Pancreas (tissue), 10 donors: ENCODE measurements at regions not wholly inside any gene's neighbourhood (a gene's known extent, or its start where the extent isn't known, plus 50 kb on each side); places are given as distances from the start of the nearest gene placed in this dataset.
"Not testable (repeated sequence)": the region's sequence is repeated elsewhere in the genome, so short reads cannot be mapped to it uniquely, and the experiment has no call there.

Experiments
- ATAC-seq, 4 donors: fragments of 200-7000 bp; cut with Tn5 transposase; one replicate each; pipeline versions ENCODE4 v1.8.0 to v1.9.1; 2020; ENCODE audit warnings: mild to moderate bottlenecking in 4 of 4, moderate library complexity in 4 of 4
- DNase-seq, 6 donors: peaks; one replicate each; pipeline ENCODE4 v3.0.0-alpha.2; 2020
- FAIRE-seq: peaks from 2 replicates; lab custom pipeline; 2012; peaks lifted over from hg19 to GRCh38; lab: Jason Lieb, UNC
- H3K27ac ChIP-seq, 4 donors: fragments of 200-600 bp; sonication (generic); 1 replicate in 3 of 4; 2 replicates in 1 of 4; pipeline versions ENCODE4 v1.5.0 to v1.8.0; 2020
- H3K27me3 ChIP-seq, 4 donors: fragments of 200-600 bp; one replicate each; pipeline ENCODE4 v1.8.0; 2021
- H3K36me3 ChIP-seq, 3 donors: fragments of 200-600 bp; sonication (generic) in 1 of 3; one replicate each; pipeline versions ENCODE4 v1.5.0 to v1.8.0; 2020 to 2021
- H3K4me1 ChIP-seq, 3 donors: fragments of 200-600 bp; one replicate each; pipeline ENCODE4 v1.8.0; 2021
- H3K4me3 ChIP-seq, 4 donors: fragments of 200-600 bp; sonication (generic) in 2 of 4; one replicate each; pipeline versions ENCODE4 v1.5.0 to v1.8.0; 2020 to 2021
- H3K9me3 ChIP-seq, 4 donors: fragments of 200-600 bp; one replicate each; pipeline ENCODE4 v1.8.0; 2021
- CTCF ChIP-seq, 4 donors: fragments of 200-600 bp; sonication (generic) in 3 of 4; IDR thresholded peaks; one replicate each; pipeline versions ENCODE4 v1.5.0 to v1.8.0; 2021; ENCODE audit warnings: antibody characterized with exemption in 4 of 4
- whole genome bisulfite sequencing, 2 donors: extraction: QIAGEN DNeasy Blood & Tissue Kit; methylation state at CpG; one replicate each; pipeline ENCODE4 v1.1.7; 2013; 5-methylcytosine and 5-hydroxymethylcytosine counted together
- intact Hi-C, 3 donors: fragments of 100-400 bp; cut with DNase I; formaldehyde crosslinking; loops; one replicate each; pipeline versions ENCODE4 v1.11.1 to v1.14.2; 2022
- donor health status: healthy with polysubstance abuse.
- donor health status: DM: no; HTN: no; CAD: no; lungs with moderate emphysema.
- donor health status: DM: no; HTN: no; CAD: no.
- donor health status: control.
- donor health status: control.
- donor health status: Bipolar disorder and iron deficiency.
- donor health status: DM: yes; HTN: yes; CAD: no.
- donor health status: DM: no; HTN: no; CAD: no.
- donor health status: DM: no; HTN: no; CAD: no.
- donor health status: DM: yes; HTN: yes; CAD: no.

- Histone ChIP-seq H3K9me3 (no peaks in the 10 kb centered on the region), H3K27me3 (no peaks in the 10 kb centered on the region), H3K36me3 (no peaks in the 10 kb centered on the region), H3K27ac (no peak overlapping the region), H3K4me1 (no peaks in the 10 kb centered on the region), H3K4me3 (no peak overlapping the region)
- no peak for TF ChIP-seq CTCF (IDR thresholded peaks at IDR 0.05)
- ATAC-seq: no peak
- no peak for FAIRE-seq
- DNase-seq: no peak
- intact Hi-C loops: no loop called here
- 87 to 93% methylated on average over 3 of the region's 3 CpGs for WGBS, 2 donors
These were observed 72.6 kb upstream of the CDC42EP3 start for GRCh38 chr2:37744010-37744409.

GRCh38 chr2:37744961-37745360 lies 73.5 kb upstream of the CDC42EP3 start:
- H3K4me1 ChIP-seq, ATAC-seq, H3K36me3 ChIP-seq, H3K9me3 ChIP-seq, intact Hi-C loops, DNase-seq, H3K4me3 ChIP-seq, H3K27ac ChIP-seq, H3K27me3 ChIP-seq: not testable (repeated sequence)
- FAIRE-seq: peak; percentile 17

GRCh38 chr2:37746011-37746410 lies 74.6 kb upstream of the CDC42EP3 start:
- H3K4me3 ChIP-seq, FAIRE-seq, DNase-seq, ATAC-seq, H3K9me3 ChIP-seq, H3K27ac ChIP-seq, H3K4me1 ChIP-seq, intact Hi-C loops, H3K36me3 ChIP-seq, H3K27me3 ChIP-seq: not testable (repeated sequence)
- WGBS, 2 donors: 88 to 92% methylated on average over 1 of the region's 1 CpG

GRCh38 chr2:37746883-37747282 lies 75.4 kb upstream of the CDC42EP3 start:
- DNase-seq: no peak
- H3K27me3 ChIP-seq: no peaks in the 10 kb centered on the region
- TF ChIP-seq CTCF (IDR thresholded peaks at IDR 0.05): no peak
- intact Hi-C loops: no loop called here
- no peak overlapping the region for H3K4me3 ChIP-seq
- no peaks in the 10 kb centered on the region for H3K36me3 ChIP-seq
- H3K4me1 ChIP-seq: no peaks in the 10 kb centered on the region
- ATAC-seq: no peak
- H3K9me3 ChIP-seq: no peaks in the 10 kb centered on the region
- no peak overlapping the region for H3K27ac ChIP-seq
- no peak for FAIRE-seq
- 88 to 94% methylated on average over 3 of the region's 3 CpGs for WGBS, 2 donors

GRCh38 chr2:37748541-37748940 lies 77.1 kb upstream of the CDC42EP3 start:
- Histone ChIP-seq H3K4me1 (no peaks in the 10 kb centered on the region), H3K27me3 (no peaks in the 10 kb centered on the region), H3K9me3 (no peaks in the 10 kb centered on the region), H3K27ac (no peak overlapping the region), H3K4me3 (no peak overlapping the region), H3K36me3 (no peaks in the 10 kb centered on the region)
- DNase-seq (no peak), FAIRE-seq (no peak), ATAC-seq (no peak)
- intact Hi-C loops: no loop called here
- no peak for TF ChIP-seq CTCF (IDR thresholded peaks at IDR 0.05)
- 87 to 88% methylated on average over 4 of the region's 4 CpGs for WGBS, 2 donors

- DNase-seq, H3K9me3 ChIP-seq, ATAC-seq, H3K4me1 ChIP-seq, H3K4me3 ChIP-seq, H3K27ac ChIP-seq, FAIRE-seq, H3K36me3 ChIP-seq, intact Hi-C loops, H3K27me3 ChIP-seq: not testable (repeated sequence)
These were observed 78.8 kb upstream of the CDC42EP3 start for GRCh38 chr2:37750286-37750685.

- Histone ChIP-seq H3K4me3 (no peak overlapping the region), H3K36me3 (no peaks in the 10 kb centered on the region), H3K9me3 (no peaks in the 10 kb centered on the region), H3K4me1 (no peaks in the 10 kb centered on the region), H3K27ac (no peak overlapping the region), H3K27me3 (no peaks in the 10 kb centered on the region)
- 93 to 97% methylated on average over 2 to 3 of the region's 4 CpGs for WGBS, 2 donors
- ATAC-seq: no peak
- intact Hi-C loops: no loop called here
- TF ChIP-seq CTCF (IDR thresholded peaks at IDR 0.05): no peak
- no peak for FAIRE-seq
- DNase-seq: no peak
These were observed 81.3 kb upstream of the CDC42EP3 start for GRCh38 chr2:37752766-37753165.
